ENCODE measurements at regions not wholly inside any gene's neighbourhood (a gene's known extent, or its start where the extent isn't known, plus 50 kb on each side); places are given as distances from the start of the nearest gene placed in this dataset.

GRCh38 chr12:93137656-93138612, 208.8 kb upstream of the EEA1 start:
- FAIRE-seq (peak; percentile 95), DNase-seq (ENCODE audit: insufficient read length, low spot score) (peak; percentile 60)
- TF ChIP-seq POLR2A (IDR thresholded peaks at IDR 0.05; ENCODE audit: low read depth, low read length), result no peak

GRCh38 chr12:93139028-93139665, 210.1 kb upstream of the EEA1 start:
- DNase-seq (ENCODE audit: insufficient read length, low spot score), result no peak
- no peak for FAIRE-seq
- TF ChIP-seq POLR2A (IDR thresholded peaks at IDR 0.05; ENCODE audit: low read depth, low read length), result no peak

GRCh38 chr12:93140325-93140724, 211.2 kb upstream of the EEA1 start:
- FAIRE-seq (no peak), DNase-seq (ENCODE audit: insufficient read length, low spot score) (no peak)
- no peak for TF ChIP-seq POLR2A (IDR thresholded peaks at IDR 0.05; ENCODE audit: low read depth, low read length)

DNA sequence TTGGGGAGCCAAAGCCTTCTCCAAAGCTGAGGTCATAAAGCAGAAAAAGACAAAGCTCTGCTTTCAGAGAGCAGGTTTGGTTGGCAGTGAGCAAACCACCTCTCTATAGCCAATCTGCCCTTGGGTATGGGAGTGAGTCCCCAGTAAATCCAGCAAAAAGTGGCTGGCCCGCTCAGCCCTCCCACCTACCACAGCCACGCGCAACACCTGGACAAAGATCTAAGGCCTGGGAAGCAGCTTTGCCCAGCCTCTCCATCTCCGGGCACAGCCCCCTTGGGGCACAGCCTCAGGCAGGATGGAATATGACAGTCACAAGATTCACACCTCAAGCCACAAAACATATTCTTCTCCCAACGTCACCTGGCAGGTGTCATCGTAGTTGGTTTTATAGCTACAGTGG, 211.7 kb upstream of the EEA1 start:
- no peak for FAIRE-seq
- TF ChIP-seq POLR2A (IDR thresholded peaks at IDR 0.05; ENCODE audit: low read depth, low read length), result no peak
- DNase-seq (ENCODE audit: insufficient read length, low spot score), result no peak

GRCh38 chr12:93142881-93143280, 213.8 kb upstream of the EEA1 start:
- FAIRE-seq, result no peak
- no peak for DNase-seq (ENCODE audit: insufficient read length, low spot score)
- TF ChIP-seq POLR2A (IDR thresholded peaks at IDR 0.05; ENCODE audit: low read depth, low read length), result no peak

DNA sequence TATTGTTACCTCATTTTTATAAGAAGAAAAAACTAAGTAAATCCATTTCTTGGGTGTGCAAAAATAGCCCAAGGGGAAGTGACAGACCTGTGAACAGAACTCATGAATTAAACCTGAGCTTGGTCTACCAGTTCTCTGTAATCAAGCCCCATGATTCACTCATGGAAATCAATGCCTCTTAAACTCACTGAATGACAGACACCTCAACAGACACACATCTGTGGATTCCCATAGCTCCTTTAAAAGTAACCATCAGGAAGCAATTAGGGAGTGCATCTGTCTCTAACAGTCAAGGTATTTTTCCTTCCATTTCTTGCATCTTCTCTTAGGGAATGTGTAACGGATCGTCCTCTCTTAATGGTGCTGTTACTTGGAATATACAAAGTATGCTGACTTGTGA, 215.0 kb upstream of the EEA1 start:
- FAIRE-seq, result no peak
- DNase-seq (ENCODE audit: insufficient read length, low spot score), result no peak
- no peak for TF ChIP-seq POLR2A (IDR thresholded peaks at IDR 0.05; ENCODE audit: low read depth, low read length)

- FAIRE-seq (no peak), DNase-seq (ENCODE audit: insufficient read length, low spot score) (no peak)
- TF ChIP-seq POLR2A (IDR thresholded peaks at IDR 0.05; ENCODE audit: low read depth, low read length), result no peak
Observed at GRCh38 chr12:93145086-93145485, 216.0 kb upstream of the EEA1 start.

DNA sequence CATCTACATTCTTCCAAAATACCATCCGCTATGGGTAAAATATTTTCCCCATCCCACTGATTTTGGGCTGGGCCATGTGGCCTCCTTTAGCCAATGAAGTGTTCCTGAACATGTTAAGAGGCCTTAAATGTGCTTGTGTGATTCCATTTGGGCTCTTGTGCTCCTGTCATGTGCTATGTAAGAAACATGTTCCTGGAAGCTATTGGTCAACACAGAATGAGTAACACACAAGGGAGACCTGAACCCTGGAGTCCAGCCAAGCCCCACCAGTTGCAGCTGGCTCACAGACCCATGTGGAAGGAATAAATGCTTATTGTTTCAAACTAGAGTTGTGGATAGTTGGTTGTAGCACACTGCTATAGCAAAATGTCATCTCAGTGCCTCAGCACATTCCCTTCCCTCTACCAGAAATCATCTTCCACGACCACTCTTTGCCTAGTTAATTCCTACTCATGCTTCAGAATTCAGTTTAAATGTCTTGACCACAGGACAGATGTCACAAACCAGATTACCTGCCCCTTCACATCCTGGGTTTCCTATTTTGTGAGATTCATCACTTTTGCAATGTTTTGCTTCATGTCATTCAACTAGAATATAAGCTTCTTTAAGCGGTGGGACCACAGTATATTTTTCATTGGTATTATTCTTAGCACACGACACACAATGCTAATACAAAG, 217.3 kb upstream of the EEA1 start:
- peak; percentile 70 for FAIRE-seq

GRCh38 chr12:93146970-93147369, 217.9 kb upstream of the EEA1 start:
- DNase-seq (ENCODE audit: insufficient read length, low spot score) (no peak), FAIRE-seq (no peak)
- TF ChIP-seq POLR2A (IDR thresholded peaks at IDR 0.05; ENCODE audit: low read depth, low read length), result no peak

More for the DNA sequence above, 217.3 kb upstream of the EEA1 start:
- no peak for DNase-seq (ENCODE audit: insufficient read length, low spot score)
- no peak for TF ChIP-seq POLR2A (IDR thresholded peaks at IDR 0.05; ENCODE audit: low read depth, low read length)

GRCh38 chr12:93148412-93148811, 219.3 kb upstream of the EEA1 start:
- no peak for FAIRE-seq
- DNase-seq (ENCODE audit: insufficient read length, low spot score), result no peak
- TF ChIP-seq POLR2A (IDR thresholded peaks at IDR 0.05; ENCODE audit: low read depth, low read length), result no peak

DNA sequence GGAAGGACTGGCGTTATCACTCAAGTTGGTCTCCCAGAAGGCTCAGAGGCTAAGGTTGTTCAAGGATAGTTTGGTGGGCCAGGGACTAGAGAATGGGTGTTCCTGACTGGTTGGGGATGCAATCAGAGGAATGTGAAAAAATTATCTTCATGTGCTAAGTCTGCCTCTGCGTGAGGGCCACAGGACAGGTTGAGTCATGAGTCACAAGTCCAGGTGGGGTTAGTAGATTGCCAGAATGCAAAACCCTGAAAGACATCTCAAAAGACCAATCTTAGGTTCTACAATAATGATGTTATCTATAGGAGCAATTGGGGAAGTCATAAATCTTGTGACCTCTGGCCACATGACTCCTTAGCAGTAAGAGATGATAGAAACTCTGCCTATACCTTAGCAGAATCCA, 220.1 kb upstream of the EEA1 start:
- no peak for FAIRE-seq
- TF ChIP-seq POLR2A (IDR thresholded peaks at IDR 0.05; ENCODE audit: low read depth, low read length), result no peak
- no peak for DNase-seq (ENCODE audit: insufficient read length, low spot score)

DNA sequence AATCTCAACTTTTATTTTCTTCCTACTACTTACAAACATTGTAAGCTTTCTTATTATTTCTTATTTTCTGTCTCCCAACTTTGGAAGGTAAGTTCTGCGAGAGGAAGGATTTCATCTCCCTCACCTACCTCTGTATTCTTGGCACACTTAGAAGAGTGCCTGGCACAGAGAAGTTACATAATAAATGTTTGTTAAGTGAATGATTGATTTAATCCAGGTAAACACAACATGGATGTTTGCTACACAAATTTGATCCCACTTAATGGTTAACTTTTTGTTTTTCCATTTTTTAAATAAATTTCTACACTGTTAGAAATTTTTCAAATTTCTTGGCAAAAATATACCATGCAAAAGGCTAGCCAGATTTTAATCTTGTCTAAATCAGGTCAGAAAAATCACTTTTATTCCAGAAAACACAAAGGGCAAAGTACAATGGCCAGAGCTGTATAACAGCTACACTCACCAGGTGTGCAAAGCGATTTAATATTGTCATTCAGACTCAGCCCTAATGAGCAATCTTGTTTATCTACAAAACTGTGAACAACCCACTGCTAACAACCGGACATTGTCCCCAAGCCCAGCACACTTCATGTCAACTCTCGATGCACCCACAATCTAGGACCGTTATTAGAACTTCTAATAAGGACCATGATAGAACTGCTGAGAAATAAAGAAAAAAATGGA, 222.1 kb upstream of the EEA1 start:
- no peak for TF ChIP-seq POLR2A (IDR thresholded peaks at IDR 0.05; ENCODE audit: low read depth, low read length)
- no peak for FAIRE-seq
- DNase-seq (ENCODE audit: insufficient read length, low spot score), result no peak

DNA sequence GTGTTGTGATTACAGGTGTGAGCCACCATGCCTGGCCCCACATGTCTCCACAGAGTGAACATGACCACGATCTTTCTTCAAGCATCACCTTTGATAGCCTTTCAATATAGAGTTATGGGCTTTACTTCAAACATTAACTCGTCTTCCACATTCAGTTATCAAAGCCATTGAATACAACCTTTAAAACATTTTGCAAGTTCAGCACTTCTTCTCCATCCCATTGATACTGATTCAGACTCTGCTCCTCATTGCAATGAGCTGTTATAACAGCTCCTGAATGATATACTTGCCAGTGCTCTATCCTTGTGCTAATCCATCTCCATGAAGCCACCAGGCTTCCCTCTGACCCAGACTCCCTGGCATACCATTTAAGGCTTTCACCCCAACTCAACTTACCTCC, 223.5 kb upstream of the EEA1 start:
- DNase-seq (ENCODE audit: insufficient read length, low spot score), result no peak
- no peak for TF ChIP-seq POLR2A (IDR thresholded peaks at IDR 0.05; ENCODE audit: low read depth, low read length)
- FAIRE-seq, result no peak

GRCh38 chr12:93153321-93153720, 224.2 kb upstream of the EEA1 start:
- TF ChIP-seq POLR2A (IDR thresholded peaks at IDR 0.05; ENCODE audit: low read depth, low read length), result no peak
- FAIRE-seq, result no peak

More at GRCh38 chr12:93153321-93153720, 224.2 kb upstream of the EEA1 start:
- DNase-seq (ENCODE audit: insufficient read length, low spot score), result no peak

Measured in H54 (cell line).